OCI-LY1 (cell line): ENCODE measurements at regions not wholly inside any gene's neighbourhood (a gene's known extent, or its start where the extent isn't known, plus 50 kb on each side); places are given as distances from the start of the nearest gene placed in this dataset.

Experiments used
- EZH2 ChIP-seq: fragments of 200-600 bp; sonication (generic), shearing (Covaris generic); IDR thresholded peaks from 2 replicates; pipeline ENCODE4 v1.8.0; 2017; ENCODE audit warnings: borderline replicate concordance, mixed run types, mild to moderate bottlenecking, antibody characterized with exemption, low read length, moderate library complexity, mixed read lengths
- TF ChIP-seq, protein P1 (sequence below): fragments of 200-600 bp; sonication (generic), shearing (Covaris generic); IDR thresholded peaks from 2 replicates; pipeline ENCODE4 v1.5.1; 2017; ENCODE audit warnings: mild to moderate bottlenecking, antibody characterized with exemption, low read length, moderate library complexity, mixed read lengths

DNA sequence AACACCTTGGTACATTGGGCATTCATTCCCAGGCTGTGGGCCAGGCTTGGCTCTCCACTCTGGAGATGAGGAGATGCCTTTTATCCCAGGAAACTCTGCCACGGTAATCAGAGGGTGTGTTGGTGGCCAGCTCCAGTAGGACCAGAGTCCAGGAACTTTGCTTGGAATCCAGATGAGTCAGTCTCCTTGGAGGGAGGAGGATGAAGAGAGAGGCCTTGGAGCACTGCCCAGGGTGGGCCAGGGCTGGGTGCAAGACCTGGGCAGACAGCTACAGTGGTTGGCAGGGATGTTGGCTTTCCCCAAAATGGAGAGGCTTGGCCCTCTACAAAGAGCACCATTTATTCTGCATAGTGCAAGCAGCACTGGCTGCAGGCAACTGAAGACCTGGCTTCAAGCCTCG, 209.0 kb downstream of the RGS9 start:
- TF ChIP-seq, protein P1, sequence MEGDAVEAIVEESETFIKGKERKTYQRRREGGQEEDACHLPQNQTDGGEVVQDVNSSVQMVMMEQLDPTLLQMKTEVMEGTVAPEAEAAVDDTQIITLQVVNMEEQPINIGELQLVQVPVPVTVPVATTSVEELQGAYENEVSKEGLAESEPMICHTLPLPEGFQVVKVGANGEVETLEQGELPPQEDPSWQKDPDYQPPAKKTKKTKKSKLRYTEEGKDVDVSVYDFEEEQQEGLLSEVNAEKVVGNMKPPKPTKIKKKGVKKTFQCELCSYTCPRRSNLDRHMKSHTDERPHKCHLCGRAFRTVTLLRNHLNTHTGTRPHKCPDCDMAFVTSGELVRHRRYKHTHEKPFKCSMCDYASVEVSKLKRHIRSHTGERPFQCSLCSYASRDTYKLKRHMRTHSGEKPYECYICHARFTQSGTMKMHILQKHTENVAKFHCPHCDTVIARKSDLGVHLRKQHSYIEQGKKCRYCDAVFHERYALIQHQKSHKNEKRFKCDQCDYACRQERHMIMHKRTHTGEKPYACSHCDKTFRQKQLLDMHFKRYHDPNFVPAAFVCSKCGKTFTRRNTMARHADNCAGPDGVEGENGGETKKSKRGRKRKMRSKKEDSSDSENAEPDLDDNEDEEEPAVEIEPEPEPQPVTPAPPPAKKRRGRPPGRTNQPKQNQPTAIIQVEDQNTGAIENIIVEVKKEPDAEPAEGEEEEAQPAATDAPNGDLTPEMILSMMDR, result no peak
- no peak for TF ChIP-seq EZH2
